GM12872 (cell line): ENCODE measurements at regions not wholly inside any gene's neighbourhood (a gene's known extent, or its start where the extent isn't known, plus 50 kb on each side); places are given as distances from the start of the nearest gene placed in this dataset.

Experiments
- TF ChIP-seq, protein P1 (sequence below): IDR thresholded peaks from 3 replicates; pipeline ENCODE4 v1.5.1; 2011; ENCODE audit warnings: low read depth, mild to moderate bottlenecking, low read length, moderate library complexity; ENCODE audit not compliant: insufficient read depth

DNA sequence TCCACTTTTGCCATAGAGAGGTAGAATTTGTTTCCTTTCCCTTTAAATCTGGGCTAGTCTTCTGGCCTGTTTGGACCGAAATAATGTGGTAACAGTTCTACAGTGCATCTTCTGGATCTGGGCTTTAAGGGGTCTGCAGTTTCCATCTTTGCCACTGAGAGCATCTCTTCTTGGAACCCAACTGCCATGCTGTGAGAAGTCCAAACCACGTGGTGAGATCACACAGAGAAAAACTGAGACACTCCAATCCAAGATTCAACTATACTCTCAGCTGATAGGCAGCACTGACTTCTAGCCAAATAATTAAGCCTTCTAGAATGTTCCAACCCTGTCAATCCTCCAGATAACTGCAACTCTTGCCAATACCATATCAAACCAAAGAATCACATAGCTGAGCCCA lies 261.1 kb downstream of the INSIG2 start:
- TF ChIP-seq, protein P1, sequence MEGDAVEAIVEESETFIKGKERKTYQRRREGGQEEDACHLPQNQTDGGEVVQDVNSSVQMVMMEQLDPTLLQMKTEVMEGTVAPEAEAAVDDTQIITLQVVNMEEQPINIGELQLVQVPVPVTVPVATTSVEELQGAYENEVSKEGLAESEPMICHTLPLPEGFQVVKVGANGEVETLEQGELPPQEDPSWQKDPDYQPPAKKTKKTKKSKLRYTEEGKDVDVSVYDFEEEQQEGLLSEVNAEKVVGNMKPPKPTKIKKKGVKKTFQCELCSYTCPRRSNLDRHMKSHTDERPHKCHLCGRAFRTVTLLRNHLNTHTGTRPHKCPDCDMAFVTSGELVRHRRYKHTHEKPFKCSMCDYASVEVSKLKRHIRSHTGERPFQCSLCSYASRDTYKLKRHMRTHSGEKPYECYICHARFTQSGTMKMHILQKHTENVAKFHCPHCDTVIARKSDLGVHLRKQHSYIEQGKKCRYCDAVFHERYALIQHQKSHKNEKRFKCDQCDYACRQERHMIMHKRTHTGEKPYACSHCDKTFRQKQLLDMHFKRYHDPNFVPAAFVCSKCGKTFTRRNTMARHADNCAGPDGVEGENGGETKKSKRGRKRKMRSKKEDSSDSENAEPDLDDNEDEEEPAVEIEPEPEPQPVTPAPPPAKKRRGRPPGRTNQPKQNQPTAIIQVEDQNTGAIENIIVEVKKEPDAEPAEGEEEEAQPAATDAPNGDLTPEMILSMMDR, result no peak

DNA sequence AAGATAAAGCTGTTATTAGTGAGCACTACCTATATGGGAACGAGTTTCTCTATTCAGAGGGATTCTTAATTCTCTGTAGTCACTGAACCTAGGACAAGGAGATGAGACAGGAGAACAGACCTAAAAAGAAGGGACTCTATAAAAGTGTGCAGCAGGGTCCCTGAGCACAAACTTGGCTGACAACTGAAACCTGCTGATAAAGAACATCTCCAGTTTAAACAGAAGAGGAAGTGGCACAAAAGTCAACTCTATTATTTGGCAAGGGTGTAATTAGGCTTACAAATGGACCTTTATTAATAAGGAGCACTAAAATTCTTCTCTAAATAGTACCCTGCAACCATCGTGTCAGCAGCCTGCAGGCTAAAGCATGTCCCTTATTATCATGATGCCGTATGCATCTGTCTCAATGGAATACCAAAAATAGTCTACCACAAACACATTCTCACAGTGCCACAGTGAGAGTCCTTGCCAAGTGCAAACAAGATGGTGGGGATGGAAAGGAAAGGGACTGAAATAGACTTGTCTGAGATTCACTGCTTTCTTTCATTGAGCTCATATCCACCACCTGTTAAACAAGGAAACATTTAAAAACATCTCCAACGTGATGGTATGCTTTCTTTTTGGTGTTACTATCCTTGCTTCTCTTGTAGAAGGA lies 260.2 kb downstream of the INSIG2 start:
- TF ChIP-seq, protein P1, result no peak

DNA sequence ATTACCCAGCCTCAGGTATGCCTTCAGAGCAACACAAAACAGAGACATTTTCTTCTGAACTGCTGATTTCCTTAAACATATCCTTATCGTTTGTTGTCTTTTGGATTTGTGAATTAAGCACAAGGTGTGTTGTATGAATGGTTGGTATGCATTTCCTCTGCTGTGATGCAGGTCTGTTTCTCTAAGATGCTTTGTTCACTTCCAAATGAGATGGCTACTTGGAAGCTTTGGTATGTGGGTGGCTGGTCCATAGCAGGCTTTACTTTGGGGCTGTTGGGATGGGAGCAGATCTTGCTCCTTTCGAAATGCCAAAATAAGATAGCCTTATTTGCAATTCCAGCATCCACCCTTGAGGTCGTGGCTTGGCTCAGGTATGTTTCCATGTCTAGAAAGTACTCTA lies 257.2 kb downstream of the INSIG2 start:
- TF ChIP-seq, protein P1, result no peak

DNA sequence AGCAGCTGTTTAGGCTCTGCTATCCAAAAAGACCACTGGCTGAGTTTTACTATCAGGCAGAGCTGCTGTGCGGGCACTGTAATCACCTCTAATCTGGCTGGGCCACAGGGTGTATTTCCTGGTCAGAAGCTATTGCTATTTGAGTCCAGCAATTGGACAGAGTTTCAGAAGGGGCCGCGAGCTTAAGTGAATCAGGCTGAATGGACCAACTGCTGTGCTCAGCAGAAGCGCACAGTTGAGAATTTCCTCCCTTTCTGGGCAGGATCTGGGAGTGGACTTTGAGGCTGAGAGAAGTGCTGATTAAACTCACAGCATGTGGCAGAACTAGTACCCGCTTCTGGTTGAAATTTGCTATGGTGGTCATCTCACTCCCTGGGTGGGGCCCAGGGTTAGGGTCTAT lies 251.8 kb downstream of the INSIG2 start:
- TF ChIP-seq, protein P1, result no peak

DNA sequence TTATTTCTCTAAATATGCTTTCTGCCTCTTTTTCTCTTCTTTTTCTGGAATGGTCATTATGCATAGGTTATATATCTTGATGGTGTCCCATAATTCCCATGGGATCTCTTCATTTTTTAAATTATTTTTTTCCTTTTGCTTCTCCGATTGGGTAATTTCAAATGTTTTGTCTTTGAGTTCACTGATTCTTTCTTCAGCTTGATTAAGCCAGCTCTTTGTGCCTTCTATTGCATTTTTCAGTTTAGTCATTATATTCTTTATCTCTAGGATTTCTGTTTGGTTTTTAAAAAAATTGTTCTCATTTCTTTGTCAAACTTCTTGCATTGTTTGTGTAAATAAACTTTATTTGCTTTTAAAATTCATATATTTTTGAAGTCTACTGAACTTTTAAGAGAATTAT lies 251.1 kb downstream of the INSIG2 start:
- TF ChIP-seq, protein P1, result no peak

DNA sequence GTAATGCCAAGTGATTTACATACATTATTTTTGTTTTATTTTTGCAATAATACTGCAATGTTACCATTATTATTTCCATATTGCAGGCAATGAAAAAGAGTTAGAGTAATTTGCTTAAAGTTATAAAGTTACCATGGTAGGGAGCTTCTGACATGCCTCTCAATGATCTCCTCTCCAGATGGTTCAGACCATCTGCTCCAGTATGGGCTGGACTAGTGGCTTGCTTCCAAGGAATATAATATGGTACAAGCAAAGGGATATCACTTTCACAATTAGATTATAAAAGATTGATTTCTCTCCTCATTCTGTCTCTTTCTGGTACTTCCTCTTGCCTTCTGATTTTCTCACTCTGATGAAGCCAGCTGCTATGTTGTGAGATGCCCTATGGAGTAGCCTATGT lies 245.4 kb downstream of the INSIG2 start:
- TF ChIP-seq, protein P1, result no peak

DNA sequence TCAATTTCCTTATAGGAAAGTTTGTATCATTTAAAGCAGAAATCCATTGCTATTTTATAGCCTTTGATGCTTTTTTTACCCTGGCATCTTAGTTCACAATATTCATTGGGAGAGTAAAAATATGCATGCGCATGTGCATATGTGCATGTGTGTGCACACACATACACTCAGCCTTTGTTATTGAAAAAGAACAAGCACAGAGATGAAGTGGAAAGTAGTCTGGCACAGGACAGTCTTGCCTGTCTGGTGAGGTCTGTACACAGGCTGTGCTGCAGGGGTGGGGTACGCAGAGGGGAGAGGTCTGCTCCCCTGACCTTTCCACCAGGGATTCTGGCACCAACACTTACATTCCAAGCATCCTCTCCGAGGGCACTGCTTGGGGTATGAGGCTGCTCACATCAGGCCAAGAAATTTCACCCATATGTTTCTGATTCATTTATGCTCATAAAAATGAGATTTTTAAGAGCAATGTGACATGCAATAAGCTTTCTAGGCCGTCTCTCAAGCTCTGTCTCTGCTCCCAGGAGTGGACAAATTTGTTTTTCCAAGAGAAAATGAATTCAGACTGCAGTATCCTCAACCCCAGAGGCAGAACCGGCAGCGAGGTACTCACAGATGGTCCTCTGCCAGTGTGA lies 237.2 kb downstream of the INSIG2 start:
- TF ChIP-seq, protein P1, result no peak
